NCI-H345 treated with DMSO at 0.1 percent for 48 hours (cell line): ENCODE measurements at regions not wholly inside any gene's neighbourhood (a gene's known extent, or its start where the extent isn't known, plus 50 kb on each side); places are given as distances from the start of the nearest gene placed in this dataset.

Source experiments
- DNase-seq: peaks from one replicate; lab custom pipeline; 2025; ENCODE audit not compliant: unreplicated experiment; lab: John Stamatoyannopoulos, UW

GRCh38 chr6:26284537-26285142 is 80.4 kb upstream of the BTN3A2 start:
- DNase-seq, result no peak

GRCh38 chr6:26285143-26286134 is 79.6 kb upstream of the BTN3A2 start:
- peak; percentile 94 for DNase-seq

GRCh38 chr6:26286168-26286877 is 78.7 kb upstream of the BTN3A2 start:
- DNase-seq, result peak; percentile 58

GRCh38 chr6:26288155-26288554 is 76.8 kb upstream of the BTN3A2 start:
- no peak for DNase-seq

- DNase-seq, result no peak
Observed at GRCh38 chr6:26290941-26291340, 74.1 kb upstream of the BTN3A2 start.

- no peak for DNase-seq
Observed at GRCh38 chr6:26292709-26293108, 72.3 kb upstream of the BTN3A2 start.

- DNase-seq, result no peak
Observed at GRCh38 chr6:26294302-26294701, 70.7 kb upstream of the BTN3A2 start.

GRCh38 chr6:26295691-26296555 is 69.1 kb upstream of the BTN3A2 start:
- DNase-seq, result no peak

- no peak for DNase-seq
Observed at GRCh38 chr6:26296556-26296856, 68.5 kb upstream of the BTN3A2 start.

- no peak for DNase-seq
Observed at GRCh38 chr6:26296857-26297648, 67.9 kb upstream of the BTN3A2 start.

GRCh38 chr6:26299286-26300042 is 65.5 kb upstream of the BTN3A2 start:
- DNase-seq, result no peak

- no peak for DNase-seq
Observed at GRCh38 chr6:26300043-26300331, 65.0 kb upstream of the BTN3A2 start.

GRCh38 chr6:26300359-26300758 is 64.6 kb upstream of the BTN3A2 start:
- DNase-seq, result no peak

GRCh38 chr6:26300828-26301227 is 64.2 kb upstream of the BTN3A2 start:
- DNase-seq, result no peak

- DNase-seq, result no peak
Observed at GRCh38 chr6:26301638-26302037, 63.4 kb upstream of the BTN3A2 start.

- no peak for DNase-seq
Observed at GRCh38 chr6:26302941-26303559, 61.9 kb upstream of the BTN3A2 start.

GRCh38 chr6:26304213-26304796 is 60.7 kb upstream of the BTN3A2 start:
- DNase-seq, result no peak

GRCh38 chr6:26304797-26305640 is 60.0 kb upstream of the BTN3A2 start:
- no peak for DNase-seq
